GM12878 (cell line): ENCODE measurements at regions not wholly inside any gene's neighbourhood (a gene's known extent, or its start where the extent isn't known, plus 50 kb on each side); places are given as distances from the start of the nearest gene placed in this dataset.

Source experiments
- ATAC-seq: fragments of 200-7000 bp; cut with Tn5 transposase; 3 replicates; pipeline ENCODE4 v1.9.1; 2020; ENCODE audit warnings: mild to moderate bottlenecking, moderate library complexity
- BruUV-seq: library from RNA; stranded (reverse); fragments of 400-500 nt; replicated peaks from 2 replicates; lab custom pipeline; 2021; lab: Mats Ljungman, UMichigan
- CTCF ChIA-PET: fragments of 300-600 bp; sonication (Branson Sonifier 250); formaldehyde crosslinking; extraction: SDS; loops from one replicate; lab custom pipeline; 2021; ENCODE audit warnings: inconsistent platforms; lab: Yijun Ruan, JAX
- POLR2A ChIA-PET: fragments of 350-600 bp; formaldehyde crosslinking; extraction: SDS; loops from one replicate; lab custom pipeline; 2021; ENCODE audit warnings: inconsistent platforms; lab: Charles Lee
- RAD21 ChIA-PET: fragments of 300-600 bp; sonication (Branson Sonifier 250); formaldehyde crosslinking; loops from one replicate; lab custom pipeline; 2023; ENCODE audit warnings: antibody characterized with exemption; ENCODE audit not compliant: unreplicated experiment; lab: Charles Lee
- SMC1A ChIA-PET: fragments of 300-600 bp; sonication (Branson Sonifier 250); formaldehyde crosslinking; loops from one replicate; lab custom pipeline; 2023; ENCODE audit not compliant: unreplicated experiment, uncharacterized antibody; lab: Charles Lee
- DNase-seq: peaks from one replicate; pipeline ENCODE4 v3.0.0-alpha.2; 2011; ENCODE audit warnings: low read depth, low spot score
- FAIRE-seq: peaks from 3 replicates; lab custom pipeline; 2011; peaks lifted over from hg19 to GRCh38; lab: Jason Lieb, UNC
- H2AFZ ChIP-seq: 2 replicates; pipeline ENCODE4 v1.6.0; 2011; ENCODE audit warnings: low read depth, low read length, control low read depth; ENCODE audit not compliant: control insufficient read depth
- H3K27ac ChIP-seq: 2 replicates; pipeline ENCODE4 v1.5.1; 2011; ENCODE audit warnings: control low read depth; ENCODE audit not compliant: control insufficient read depth, insufficient read depth
- H3K27me3 ChIP-seq, 2 experiments: replicated peaks in 1 of 2; 2 replicates each; pipeline versions ENCODE4 v1.6.0 to v1.6.1; 2011; ENCODE audit warnings: low read length in 1 of 2; ENCODE audit not compliant: control insufficient read depth in 2 of 2, insufficient read depth in 2 of 2
- H3K36me3 ChIP-seq, 2 experiments: 2 replicates each; pipeline ENCODE4 v1.5.1; 2011; ENCODE audit warnings: low read length in 1 of 2; ENCODE audit not compliant: control insufficient read depth in 2 of 2, insufficient read depth in 2 of 2
- H3K4me1 ChIP-seq: 2 replicates; pipeline ENCODE4 v1.6.1; 2011; ENCODE audit warnings: mild to moderate bottlenecking, low read length, moderate library complexity, mixed read lengths; ENCODE audit not compliant: control insufficient read depth, insufficient read depth
- H3K4me2 ChIP-seq: 2 replicates; pipeline ENCODE4 v1.6.0; 2011; ENCODE audit warnings: control low read depth; ENCODE audit not compliant: control insufficient read depth, insufficient read depth
- H3K4me3 ChIP-seq: fragments of 200-600 bp; sonication (generic); 2 replicates; pipeline ENCODE4 v1.5.1; 2016
- H3K79me2 ChIP-seq: 2 replicates; pipeline ENCODE4 v1.6.0; 2011; ENCODE audit warnings: low read length; ENCODE audit not compliant: control insufficient read depth, insufficient read depth
- H3K9ac ChIP-seq: 2 replicates; pipeline ENCODE4 v1.8.0; 2011; ENCODE audit warnings: low read length, control low read depth, mixed read lengths; ENCODE audit not compliant: control insufficient read depth, insufficient read depth
- H3K9me3 ChIP-seq: replicated peaks from 3 replicates; pipeline ENCODE4 v1.5.1; 2011; ENCODE audit warnings: mild to moderate bottlenecking, low read length; ENCODE audit not compliant: control insufficient read depth, insufficient read depth
- H4K20me1 ChIP-seq: 2 replicates; pipeline ENCODE4 v1.6.0; 2011; ENCODE audit not compliant: control insufficient read depth, insufficient read depth
- FOS ChIP-seq: IDR thresholded peaks from 3 replicates; pipeline ENCODE4 v1.6.1; 2011; ENCODE audit warnings: borderline replicate concordance; ENCODE audit not compliant: insufficient read length; ENCODE audit errors: extremely low read depth
- JUNB ChIP-seq: IDR thresholded peaks from 2 replicates; pipeline ENCODE4 v1.6.1; 2016; ENCODE audit warnings: antibody characterized with exemption, mild to moderate bottlenecking
- MTA3 ChIP-seq: IDR thresholded peaks from 2 replicates; pipeline ENCODE4 v1.6.1; 2012; ENCODE audit warnings: low read length, inconsistent platforms, borderline replicate concordance
- SIX5 ChIP-seq: IDR thresholded peaks from 2 replicates; pipeline ENCODE4 v1.6.1; 2011; ENCODE audit warnings: mild to moderate bottlenecking, low read depth, low read length, moderate library complexity; ENCODE audit not compliant: severe bottlenecking
- WGBS: methylation state at CpG from one replicate; pipeline ENCODE4 v1.1.6; 2016; ENCODE audit warnings: low lambda C conversion rate; ENCODE audit not compliant: insufficient replicate concordance, insufficient coverage; ENCODE audit errors: missing lambda C conversion rate; 5-methylcytosine and 5-hydroxymethylcytosine counted together
- in situ Hi-C: fragments of 300-500 bp; cut with MboI; formaldehyde crosslinking; loops from 9 replicates; pipeline ENCODE4 v1.14.3; 2018; ENCODE audit warnings: mixed read lengths
- intact Hi-C: fragments of 100-400 bp; cut with micrococcal nuclease; formaldehyde crosslinking; loops from one replicate; pipeline ENCODE4 v1.14.2; 2022; ENCODE audit not compliant: unreplicated experiment
- TF ChIP-seq, protein P1 (sequence below): IDR thresholded peaks from 2 replicates; pipeline ENCODE4 v1.6.1; 2011; ENCODE audit warnings: low read depth, mild to moderate bottlenecking, low read length, moderate library complexity, borderline replicate concordance; ENCODE audit errors: extremely low read depth
- TF ChIP-seq, protein P2 (sequence below): IDR thresholded peaks from 2 replicates; pipeline ENCODE4 v1.6.1; 2011; ENCODE audit warnings: mild to moderate bottlenecking, low read depth, low read length, moderate library complexity; ENCODE audit not compliant: insufficient replicate concordance
- TF ChIP-seq, protein P3 (sequence below): IDR thresholded peaks from 2 replicates; pipeline ENCODE4 v1.6.1; 2011; ENCODE audit warnings: borderline replicate concordance, low read depth, mild to moderate bottlenecking, moderate library complexity, mixed read lengths, low read length; ENCODE audit not compliant: insufficient read depth; ENCODE audit errors: extremely low read length

DNA sequence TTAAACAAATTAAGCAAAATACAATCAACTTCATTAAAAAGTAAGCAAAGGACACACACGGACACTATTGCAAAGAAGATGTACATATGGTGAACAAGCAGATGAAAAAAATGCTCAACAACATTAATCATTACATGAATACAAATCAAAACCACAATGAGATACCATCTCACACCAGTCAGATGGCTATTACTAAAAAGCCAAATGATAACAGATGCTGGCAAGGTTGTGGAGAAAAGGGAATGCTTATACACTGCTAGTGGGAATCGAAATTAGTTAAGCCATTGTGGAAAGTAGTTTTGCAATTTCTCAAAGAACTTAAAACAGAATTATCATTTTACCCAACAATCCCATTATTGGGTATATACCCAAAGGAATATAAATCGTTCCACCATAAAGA, 636.2 kb upstream of the ST8SIA4 start:
- no peaks in the 10 kb centered on the region for H4K20me1 ChIP-seq
- H3K79me2 ChIP-seq: no peaks in the 10 kb centered on the region
- SMC1A ChIA-PET: interaction anchor here (0.6 kb wide), 1 partner anchor 185 kb away, joined by 4 read pairs; no protein-coding TSS in a partner anchor
- ATAC-seq (no peak), FAIRE-seq (no peak), DNase-seq (no peak)
- intact Hi-C loops: no loop called here
- H3K9me3 ChIP-seq: no peaks in the 10 kb centered on the region
- H3K4me1 ChIP-seq: no peaks in the 10 kb centered on the region
- CTCF ChIA-PET: no interaction called here
- 0% methylated on average over 3 of the region's 3 CpGs for WGBS
- POLR2A ChIA-PET: no interaction called here
- H2AFZ ChIP-seq: no peak overlapping the region
- no peaks in the 10 kb centered on the region for H3K27me3 ChIP-seq
- no TSS peak for BruUV-seq
- no peak overlapping the region for H3K27ac ChIP-seq
- no peaks in the 10 kb centered on the region for H3K36me3 ChIP-seq
- H3K9ac ChIP-seq: no peak overlapping the region
- in situ Hi-C loops: no loop called here
- RAD21 ChIA-PET: no interaction called here
- no peak overlapping the region for H3K4me3 ChIP-seq
- no peak for TF ChIP-seq SIX5
- TF ChIP-seq, protein P1, sequence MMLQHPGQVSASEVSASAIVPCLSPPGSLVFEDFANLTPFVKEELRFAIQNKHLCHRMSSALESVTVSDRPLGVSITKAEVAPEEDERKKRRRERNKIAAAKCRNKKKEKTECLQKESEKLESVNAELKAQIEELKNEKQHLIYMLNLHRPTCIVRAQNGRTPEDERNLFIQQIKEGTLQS: no peak
- TF ChIP-seq MTA3: no peak
- TF ChIP-seq FOS: no peak
- no peak for TF ChIP-seq JUNB
- TF ChIP-seq, protein P2, sequence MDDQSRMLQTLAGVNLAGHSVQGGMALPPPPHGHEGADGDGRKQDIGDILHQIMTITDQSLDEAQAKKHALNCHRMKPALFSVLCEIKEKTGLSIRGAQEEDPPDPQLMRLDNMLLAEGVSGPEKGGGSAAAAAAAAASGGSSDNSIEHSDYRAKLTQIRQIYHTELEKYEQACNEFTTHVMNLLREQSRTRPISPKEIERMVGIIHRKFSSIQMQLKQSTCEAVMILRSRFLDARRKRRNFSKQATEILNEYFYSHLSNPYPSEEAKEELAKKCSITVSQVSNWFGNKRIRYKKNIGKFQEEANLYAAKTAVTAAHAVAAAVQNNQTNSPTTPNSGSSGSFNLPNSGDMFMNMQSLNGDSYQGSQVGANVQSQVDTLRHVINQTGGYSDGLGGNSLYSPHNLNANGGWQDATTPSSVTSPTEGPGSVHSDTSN: no peak
- TF ChIP-seq, protein P3, sequence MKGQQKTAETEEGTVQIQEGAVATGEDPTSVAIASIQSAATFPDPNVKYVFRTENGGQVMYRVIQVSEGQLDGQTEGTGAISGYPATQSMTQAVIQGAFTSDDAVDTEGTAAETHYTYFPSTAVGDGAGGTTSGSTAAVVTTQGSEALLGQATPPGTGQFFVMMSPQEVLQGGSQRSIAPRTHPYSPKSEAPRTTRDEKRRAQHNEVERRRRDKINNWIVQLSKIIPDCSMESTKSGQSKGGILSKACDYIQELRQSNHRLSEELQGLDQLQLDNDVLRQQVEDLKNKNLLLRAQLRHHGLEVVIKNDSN: no peak
- no peak overlapping the region for H3K4me2 ChIP-seq
